GM18502 (cell line): ENCODE measurements at regions not wholly inside any gene's neighbourhood (a gene's known extent, or its start where the extent isn't known, plus 50 kb on each side); places are given as distances from the start of the nearest gene placed in this dataset.
"Not testable (repeated sequence)": the region's sequence is repeated elsewhere in the genome, so short reads cannot be mapped to it uniquely, and the experiment has no call there.

ENCODE experiments used
- ATAC-seq: cut with Tn5 transposase; IDR thresholded peaks from one replicate; pipeline ENCODE4 v1.9.1; 2021; ENCODE audit warnings: mild to moderate bottlenecking; ENCODE audit not compliant: unreplicated experiment, poor library complexity

DNA sequence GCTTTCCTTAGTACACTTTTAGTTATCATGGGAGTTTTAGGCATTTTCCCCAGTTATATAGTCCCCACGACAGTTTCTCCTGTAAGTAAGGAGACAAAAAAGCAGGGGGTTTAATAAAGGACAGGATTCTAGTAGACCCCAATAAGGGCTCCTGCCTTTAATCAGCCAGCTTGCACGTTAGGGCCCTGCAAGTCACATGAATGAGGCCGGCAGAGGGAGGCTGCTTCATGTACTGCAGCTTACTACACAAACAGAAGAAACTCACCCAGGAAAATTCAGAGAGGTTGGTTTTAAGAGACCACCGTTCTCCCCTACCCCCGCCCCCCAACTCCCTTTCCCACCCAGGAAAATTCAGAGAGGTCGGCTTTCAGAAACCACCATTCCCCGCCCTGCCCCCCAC, 229.7 kb upstream of the MOCS1 start:
- no peak for ATAC-seq

DNA sequence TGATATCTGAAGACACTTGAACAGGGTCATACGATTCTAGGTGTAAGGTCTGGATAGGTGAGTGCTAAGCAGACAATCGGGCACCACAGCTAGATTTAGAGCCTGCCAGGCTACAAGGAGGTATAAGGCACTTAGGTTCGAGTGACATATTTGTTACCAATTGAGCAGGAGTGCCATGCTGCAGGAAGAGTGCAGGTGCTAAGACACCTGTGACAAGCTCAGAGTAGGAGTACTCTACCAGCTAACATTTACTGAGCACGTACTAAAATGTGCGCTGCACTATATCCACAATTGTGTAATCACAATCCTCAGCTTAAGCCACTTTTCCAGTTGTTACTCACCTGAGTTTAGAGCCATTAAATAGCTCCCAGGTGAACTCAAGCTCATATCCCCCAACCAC, 227.8 kb upstream of the MOCS1 start:
- no peak for ATAC-seq

DNA sequence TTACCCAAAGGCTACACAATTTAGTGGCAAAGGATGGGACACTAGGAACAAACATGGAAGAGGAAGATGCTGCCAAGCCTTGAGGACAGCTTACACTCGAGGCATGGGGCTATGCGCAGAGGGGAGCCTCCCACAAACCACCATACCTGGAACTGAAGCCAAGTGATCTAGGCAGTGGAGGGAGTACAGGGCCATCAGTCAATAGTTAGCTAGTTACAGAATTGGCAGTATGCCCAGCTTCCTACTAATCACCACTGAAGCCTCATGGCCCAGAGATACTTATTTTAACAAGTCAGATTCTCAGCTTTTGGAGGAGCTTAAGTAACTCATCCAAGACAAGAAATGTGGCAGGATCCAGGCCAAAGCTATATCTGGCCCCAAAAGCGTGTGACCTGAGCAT, 226.6 kb upstream of the MOCS1 start:
- ATAC-seq: no peak

DNA sequence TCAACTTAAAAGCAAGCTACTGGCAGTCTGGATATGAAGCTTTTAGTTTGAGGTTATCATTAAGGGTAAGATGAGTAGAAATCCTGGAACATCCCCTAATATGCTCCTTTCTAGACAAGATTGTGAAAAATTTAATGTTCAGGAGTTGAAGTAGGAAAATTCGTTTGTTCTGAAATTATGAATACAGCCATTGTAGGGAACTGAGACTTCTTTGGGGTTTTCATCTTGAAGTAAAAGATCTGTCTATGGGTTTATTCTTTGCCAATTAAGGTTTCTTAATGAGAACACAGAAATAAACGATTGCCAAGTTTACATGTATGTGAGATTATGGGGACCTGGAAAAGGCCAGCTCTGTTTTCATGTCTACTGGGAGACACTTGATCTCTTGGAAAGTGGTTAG, 225.6 kb upstream of the MOCS1 start:
- ATAC-seq: no peak

DNA sequence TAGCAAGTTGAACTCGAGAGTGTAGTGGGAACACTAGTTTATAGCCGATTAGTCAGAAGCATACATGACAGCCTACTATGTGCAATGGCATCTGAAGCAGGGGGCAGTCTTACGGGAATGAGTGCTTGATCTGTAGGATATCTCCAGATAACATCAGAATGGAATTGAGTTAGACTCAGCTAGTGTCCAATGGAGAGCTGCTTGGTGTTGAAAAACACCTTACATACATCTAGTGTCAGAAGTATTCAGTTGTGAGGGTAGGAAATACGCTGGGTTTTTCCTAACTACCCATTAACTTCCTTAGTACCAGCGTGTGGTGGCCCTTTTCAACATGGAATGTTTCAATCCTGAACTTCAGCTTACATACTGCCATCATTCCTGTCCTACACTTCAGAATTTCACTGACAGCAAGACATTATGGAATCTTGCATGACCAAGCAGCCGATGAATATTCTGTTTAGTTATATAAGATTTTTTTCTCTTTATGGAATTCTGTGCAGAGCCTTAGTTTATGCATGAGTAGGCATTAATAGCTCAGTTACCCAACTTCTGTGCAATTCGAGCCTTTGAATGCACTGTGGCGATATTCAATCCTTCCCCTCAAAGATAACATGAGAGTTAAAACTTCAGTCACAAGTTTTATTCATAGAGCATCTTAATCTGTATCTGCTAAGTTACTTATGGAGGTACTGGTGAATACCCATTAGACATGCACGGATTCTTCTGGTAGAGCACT, 218.6 kb upstream of the MOCS1 start:
- ATAC-seq: no peak

DNA sequence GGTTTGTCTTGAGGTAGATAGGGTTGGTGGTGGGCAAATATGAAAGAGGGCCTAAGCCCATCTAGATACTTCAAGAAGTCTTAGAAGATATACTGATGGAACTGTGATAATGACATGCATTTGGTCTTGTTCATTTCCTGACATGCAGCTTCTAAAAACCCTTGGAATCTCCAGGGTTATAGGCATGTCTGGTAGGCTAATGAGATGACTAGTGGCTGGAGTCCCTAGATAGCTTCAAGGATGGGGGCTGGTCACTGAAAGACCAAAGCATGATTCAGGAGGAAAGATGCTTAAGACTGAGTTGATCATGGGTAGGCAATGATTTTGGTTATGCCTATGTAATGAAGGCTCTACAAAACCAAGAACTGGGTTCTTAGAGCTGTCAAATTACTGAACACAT, 217.9 kb upstream of the MOCS1 start:
- ATAC-seq: no peak

DNA sequence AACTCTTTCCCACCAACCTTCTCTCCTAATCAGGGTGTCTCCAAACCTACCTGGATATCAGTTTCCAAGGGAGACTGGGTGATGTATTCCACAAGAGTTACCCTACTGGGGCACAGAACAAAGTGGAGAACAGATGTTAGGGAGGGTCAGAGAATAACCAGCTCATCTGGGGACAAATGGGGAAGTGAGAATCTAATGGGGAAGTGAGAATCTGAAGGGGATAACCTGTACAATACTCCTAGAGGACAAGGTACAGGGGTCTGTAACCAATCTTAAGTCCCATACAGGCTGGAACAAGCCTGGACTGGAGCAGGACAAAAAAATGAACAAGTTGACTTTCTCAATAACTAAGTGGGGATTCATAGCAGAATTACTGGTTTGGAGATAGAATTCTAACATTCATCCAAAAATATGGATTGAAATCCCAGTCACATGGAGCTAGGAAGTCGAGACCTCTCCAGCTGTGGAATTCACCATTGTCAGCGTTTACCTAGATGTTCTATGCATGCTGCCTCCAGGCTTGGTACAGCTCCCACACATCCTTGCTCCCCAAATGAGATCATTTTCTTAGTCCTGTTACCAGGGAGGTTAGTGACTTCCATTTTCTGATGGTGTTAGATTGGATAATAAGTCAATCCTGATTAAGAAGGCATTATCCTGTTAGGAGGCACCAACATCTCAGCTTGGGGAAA, 214.8 kb upstream of the MOCS1 start:
- peak; percentile 99 for ATAC-seq

DNA sequence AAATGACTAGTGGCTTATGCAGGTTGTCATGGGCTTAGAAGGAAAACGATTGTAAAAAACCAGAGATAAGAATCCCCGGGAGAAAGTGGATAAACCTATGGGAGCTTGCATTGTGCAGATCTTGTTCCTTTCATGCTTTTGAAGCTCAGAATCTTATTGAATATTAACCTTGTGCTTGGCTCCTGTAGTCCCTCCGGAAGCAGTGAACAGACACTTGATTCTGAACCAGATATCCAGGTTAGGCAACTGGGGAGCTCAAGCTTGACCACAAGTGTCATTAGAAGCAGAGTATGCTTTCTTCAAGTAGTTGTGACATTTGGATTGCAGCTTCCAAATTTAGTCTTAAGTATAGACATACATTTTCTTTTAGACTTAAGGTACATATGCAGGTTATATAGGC, 212.6 kb upstream of the MOCS1 start:
- ATAC-seq: no peak

DNA sequence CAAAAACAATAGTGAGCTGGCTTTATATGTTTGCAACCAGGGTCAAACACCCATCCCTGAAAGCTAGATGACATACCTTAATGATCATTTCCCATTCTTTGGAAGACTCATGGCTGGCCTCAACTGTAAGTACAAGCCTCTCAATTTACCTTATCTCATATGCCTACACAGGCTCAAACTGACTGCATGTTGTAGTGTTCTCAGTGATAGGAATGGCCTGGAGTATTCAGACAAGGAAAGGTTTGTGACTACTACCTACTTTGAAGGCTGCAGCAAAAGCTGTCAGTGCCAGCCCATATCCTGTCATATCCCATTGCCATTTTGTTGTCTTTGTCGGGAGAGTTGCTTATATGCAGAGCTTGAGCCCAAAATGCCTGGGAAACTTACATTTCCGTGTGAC, 205.2 kb upstream of the MOCS1 start:
- ATAC-seq: no peak

DNA sequence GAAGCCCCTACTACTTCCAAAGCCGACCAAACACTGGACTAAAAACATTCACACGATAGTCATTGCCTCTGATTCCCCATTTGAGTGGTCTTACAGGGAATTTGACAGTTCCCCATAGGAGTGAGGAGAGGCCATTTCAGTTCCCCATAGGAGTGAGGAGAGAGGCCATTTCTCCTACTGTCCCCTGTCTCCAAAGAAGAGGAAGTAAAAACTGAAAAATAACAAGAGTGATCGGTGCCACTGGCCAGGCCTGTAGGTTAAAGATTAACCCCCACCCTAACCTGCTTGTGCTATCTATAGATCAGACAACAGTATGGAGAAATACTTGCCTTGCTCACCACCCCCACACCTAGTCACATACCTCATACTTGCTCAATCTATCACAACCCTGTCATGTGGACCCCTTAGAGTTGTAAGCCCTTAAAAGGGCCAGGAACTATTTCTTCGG, 204.0 kb upstream of the MOCS1 start:
- no peak for ATAC-seq

DNA sequence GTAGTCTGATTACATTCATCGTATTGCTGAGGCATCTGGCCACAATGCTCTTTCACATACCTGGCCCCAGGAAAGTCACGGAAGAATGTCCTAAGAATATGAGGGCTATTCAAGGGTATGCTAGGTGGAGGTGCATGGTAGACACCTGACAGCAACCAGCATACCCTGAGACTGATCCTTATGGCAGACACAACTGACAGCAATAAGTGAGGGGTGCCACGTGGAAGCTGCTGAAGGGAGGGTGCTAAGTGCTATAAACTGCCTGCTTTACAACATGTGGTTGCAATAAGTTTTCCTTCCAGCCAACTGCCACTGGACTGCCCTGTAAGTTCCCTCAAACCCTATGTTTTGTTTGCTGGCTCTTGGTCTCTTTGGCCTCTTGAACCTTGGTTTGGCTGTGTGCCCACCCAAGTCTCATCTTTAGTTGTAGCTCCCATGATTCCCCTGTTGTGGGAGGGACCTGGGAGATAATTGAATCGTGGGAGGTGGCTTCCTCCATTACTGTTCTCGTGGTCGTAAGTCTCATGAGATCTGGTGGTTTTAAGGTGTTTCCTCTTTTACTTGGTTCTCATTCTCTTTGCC, 201.3 kb upstream of the MOCS1 start:
- ATAC-seq: no peak

DNA sequence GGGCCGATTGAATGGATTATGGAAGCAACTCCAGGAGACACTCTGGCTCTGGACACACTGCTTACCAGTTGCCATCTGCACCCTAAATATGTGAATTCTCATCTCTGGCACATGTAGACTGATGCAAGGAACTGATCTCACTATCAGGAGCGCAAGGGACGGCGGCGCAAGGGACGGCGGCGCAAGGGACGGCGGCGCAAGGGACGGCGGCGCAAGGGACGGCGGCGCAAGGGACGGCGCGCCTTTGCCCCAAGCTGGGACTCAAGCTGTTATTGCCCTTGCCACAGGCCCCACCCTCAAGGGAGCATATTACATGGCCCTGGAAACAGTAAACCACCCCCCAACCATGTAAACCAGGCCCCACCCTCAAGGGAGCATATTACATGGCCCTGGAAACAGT, 199.7 kb upstream of the MOCS1 start:
- ATAC-seq: not testable (repeated sequence)

DNA sequence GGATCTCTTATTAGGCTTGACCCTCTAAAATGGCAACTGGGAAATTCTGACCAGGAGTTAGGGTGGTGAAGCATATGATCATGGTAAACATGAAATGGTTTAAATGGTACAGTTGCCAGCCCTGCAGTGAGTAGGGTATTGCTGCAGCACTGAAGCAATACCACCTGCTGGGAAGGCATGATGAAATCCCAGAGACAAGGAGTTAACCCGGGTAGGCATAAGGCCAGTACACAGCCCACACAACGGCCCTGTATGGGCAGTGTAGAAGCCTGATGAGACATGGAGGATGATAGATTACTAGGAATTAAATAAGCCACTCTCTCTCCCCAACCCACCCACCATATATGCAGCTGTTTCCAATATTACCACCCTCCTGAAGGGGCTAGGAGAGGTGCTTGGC, 197.4 kb upstream of the MOCS1 start:
- no peak for ATAC-seq

DNA sequence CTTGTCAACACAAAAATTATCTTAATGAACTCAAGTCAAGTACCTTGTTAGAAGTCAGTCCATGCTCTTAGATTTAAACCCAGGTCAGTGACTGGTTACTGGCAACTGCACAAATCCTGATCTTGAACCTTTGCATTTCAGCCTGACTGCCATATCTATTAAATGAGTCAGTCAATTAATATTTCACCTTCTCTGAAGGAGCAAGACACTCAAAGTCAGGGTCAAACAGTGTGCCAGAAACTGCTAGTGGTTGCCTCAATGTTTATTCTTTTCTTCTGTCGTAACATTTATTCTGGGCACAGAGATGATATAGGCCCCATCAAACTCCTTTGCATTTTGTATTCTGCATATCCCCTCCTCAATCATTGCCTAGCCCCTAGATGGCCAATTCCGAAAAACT, 193.9 kb upstream of the MOCS1 start:
- ATAC-seq: no peak

DNA sequence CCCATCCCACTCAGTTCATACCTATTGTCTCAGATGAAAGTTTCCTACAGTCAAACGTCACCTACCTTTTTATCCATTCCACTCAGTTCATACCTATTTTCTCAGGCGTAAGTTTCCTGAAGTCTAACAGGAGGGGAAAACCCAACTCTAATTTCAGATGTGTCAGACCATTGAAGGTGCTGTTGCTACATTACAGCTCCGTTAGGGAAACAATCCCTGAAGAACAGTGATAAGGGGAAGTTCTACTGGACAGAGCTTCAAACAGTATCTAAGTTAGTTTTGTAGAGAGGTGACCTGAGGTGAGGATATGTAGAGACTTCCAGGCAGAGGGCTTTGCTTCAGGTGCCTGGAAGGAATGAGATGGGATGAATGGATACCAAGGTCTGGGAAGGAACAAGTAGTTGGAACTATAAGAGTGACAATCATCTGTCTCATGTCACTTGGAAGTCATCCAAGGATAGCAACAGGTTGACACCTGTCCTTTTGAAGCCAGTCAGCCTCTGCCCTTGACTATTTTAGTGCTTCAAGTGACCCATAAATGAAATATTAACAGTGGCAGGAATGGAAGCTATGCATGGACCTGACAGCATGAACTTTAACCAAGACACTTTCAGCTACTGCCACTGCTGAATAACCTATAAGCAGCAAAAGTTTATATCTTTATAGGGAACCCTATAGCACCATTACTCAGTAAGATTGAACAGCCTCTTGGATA, 191.6 kb upstream of the MOCS1 start:
- no peak for ATAC-seq

DNA sequence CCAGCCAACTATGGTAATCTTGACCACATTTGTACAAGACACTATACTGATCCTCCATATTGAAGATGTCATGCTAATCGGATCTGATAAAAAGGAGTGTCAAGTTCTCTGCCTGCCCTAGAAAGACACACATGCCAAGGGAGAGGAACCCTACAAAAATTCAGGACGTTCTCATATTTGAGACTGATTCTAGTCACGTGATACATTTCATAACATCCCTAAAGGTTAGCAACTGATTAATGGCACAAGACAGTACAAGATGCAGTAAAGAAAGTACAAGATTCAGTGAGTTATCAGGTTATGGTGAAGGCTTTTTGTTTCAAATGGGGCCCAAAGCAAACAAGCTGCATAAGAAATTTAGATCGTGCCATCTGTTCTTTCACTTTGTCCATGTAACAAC, 190.7 kb upstream of the MOCS1 start:
- ATAC-seq: no peak

DNA sequence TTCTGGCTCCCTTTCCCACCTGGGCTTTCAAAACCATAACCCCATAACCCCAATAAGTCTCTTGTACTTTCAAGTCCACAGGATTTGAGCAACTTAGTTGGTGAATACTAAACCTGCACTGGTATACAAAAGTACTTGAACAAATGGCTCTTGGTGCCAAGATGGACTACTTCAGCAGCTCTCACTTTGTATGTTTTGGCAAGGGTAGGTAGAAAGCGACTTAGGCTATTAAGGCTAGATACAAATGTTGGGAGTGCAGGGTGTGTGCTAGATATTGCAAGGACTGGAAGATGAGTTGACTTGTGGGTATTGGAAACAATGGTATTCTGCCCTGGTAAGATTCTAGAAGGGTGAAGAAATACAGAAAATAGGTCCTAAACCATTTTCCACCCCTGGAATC, 182.6 kb upstream of the MOCS1 start:
- no peak for ATAC-seq

DNA sequence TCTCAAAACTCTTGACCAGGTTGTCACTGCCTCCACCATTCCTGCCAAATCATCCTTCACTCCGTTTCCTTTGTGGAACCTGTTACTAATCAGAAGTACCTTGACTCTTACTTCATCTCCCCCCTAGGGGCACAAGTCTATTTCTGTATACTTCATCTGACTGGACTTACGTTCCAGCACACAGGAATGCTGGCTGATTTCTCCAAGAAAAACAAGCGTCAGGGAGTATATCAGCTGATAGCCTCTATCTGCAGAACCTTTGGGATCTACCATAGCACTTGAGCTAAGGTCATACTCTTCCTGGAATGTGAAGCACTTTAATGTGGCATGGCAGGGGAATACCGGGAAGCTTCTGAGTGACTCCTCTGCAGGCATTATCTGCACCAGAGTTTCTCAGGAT, 178.1 kb upstream of the MOCS1 start:
- no peak for ATAC-seq

DNA sequence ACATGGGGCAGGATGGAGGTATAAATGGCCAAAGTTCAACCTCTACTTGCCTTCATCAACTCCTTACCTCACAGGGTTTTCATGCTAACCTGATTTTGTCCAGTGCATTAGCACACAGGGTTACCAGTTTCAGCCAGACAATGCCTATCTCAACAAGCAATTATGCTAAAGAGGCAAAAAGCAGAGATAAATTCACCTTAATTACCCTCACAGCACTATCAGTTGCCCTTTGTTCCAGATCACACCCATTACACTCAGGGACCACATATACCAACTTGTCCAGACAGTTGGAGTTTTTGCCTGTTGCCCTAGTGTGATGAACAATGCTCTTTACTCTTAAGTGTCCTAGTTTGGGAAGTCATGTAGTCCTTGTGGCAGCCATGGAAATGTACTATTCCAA, 174.5 kb upstream of the MOCS1 start:
- ATAC-seq: no peak

DNA sequence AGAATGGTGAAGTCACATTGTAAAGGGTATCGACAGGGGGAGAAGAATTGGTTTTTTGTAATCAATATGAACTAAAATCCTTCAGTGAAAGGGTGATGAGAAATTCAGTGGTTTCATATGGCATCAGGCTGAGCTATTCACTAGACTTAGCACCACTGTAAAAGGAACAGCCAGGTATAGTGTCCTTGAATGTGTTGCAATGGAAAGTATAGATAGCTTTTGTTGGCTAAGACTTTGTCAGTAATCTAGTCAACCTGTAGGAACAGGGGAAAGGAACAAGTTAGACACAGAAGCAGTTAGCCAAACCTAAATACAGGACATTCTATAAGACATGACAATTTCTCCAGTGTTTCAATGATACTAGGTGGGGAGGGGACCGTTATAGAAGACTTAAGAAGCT, 172.6 kb upstream of the MOCS1 start:
- no peak for ATAC-seq

DNA sequence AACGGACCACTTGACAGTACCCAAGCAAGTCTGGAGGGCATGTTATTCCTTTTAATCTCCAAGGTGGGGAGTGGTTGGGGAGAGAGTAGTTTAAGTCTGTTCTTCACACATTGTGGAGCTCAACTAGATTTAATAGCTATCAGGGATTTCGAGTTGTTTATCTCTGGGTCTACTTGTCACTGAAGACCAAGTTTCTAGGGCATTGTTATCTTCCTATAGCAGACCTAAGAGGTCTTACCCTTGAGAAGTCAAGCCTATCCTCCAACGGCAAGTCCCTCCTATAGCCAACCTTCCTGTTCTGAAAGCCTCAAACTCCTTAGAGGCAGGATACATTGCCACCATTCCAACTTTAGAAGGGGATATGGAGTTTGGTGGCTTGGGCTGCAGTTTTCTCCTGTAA, 164.5 kb upstream of the MOCS1 start:
- ATAC-seq: no peak
